PC-3 (cell line): ENCODE measurements at regions not wholly inside any gene's neighbourhood (a gene's known extent, or its start where the extent isn't known, plus 50 kb on each side); places are given as distances from the start of the nearest gene placed in this dataset.

ENCODE experiments used
- CTCF ChIP-seq: fragments of 300-600 bp; sonication (generic); conservative IDR thresholded peaks from 2 replicates; pipeline ENCODE4 v1.5.1; 2017; ENCODE audit warnings: antibody characterized with exemption, low read depth, mild to moderate bottlenecking, low read length
- EZH2 ChIP-seq: fragments of 300-600 bp; sonication (generic); IDR thresholded peaks from one replicate; pipeline ENCODE4 v1.6.1; 2017; ENCODE audit warnings: antibody characterized with exemption, mild to moderate bottlenecking, low read length; ENCODE audit not compliant: unreplicated experiment
- EZH2phosphoT487 ChIP-seq: fragments of 300-600 bp; sonication (generic); IDR thresholded peaks from 2 replicates; pipeline ENCODE4 v1.6.1; 2018; ENCODE audit warnings: mild to moderate bottlenecking, antibody characterized with exemption, low read length, borderline replicate concordance

GRCh38 chr10:64040781-64041180 is 519.6 kb downstream of the REEP3 start:
- TF ChIP-seq CTCF (no peak), EZH2 (no peak), EZH2phosphoT487 (no peak)
